ENCODE measurements at regions not wholly inside any gene's neighbourhood (a gene's known extent, or its start where the extent isn't known, plus 50 kb on each side); places are given as distances from the start of the nearest gene placed in this dataset.
"Not testable (repeated sequence)": the region's sequence is repeated elsewhere in the genome, so short reads cannot be mapped to it uniquely, and the experiment has no call there.

DNA sequence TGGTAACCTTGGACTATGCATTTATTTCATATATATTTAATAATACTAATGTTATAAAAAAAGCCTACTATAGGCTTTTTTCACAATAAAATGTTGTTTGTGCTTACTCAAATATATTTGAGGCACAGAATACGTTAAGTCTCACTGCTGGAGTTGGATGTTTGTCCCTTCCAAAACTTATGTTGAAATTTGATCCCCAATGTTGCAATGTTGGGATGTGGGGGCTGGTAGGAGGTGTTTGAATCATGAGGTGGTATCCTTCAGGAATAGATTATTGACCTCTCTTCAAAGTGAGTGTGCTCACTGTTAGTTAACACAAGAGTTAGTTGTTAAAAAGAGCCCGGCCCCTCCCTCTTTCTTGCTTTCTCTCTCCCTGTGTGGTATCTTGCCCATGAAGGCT lies 1295.9 kb downstream of the JRKL start:
- no peak overlapping the region for H3K27ac ChIP-seq (ENCODE audit: low read depth, low read length)

GRCh38 chr11:97687111-97687510 lies 1297.3 kb downstream of the JRKL start:
- Histone ChIP-seq H3K36me3 (ENCODE audit: control insufficient read depth in 3 of 3, insufficient read depth in 3 of 3, low read length in 3 of 3) (no peaks in the 10 kb centered on the region), H3K27me3 (ENCODE audit: control insufficient read depth in 3 of 3, insufficient read depth in 3 of 3, low read length in 3 of 3) (no peaks in the 10 kb centered on the region), H3K9ac (ENCODE audit: low read depth in 1 of 3, low read length in 3 of 3) (no peak overlapping the region), H3K27ac (ENCODE audit: low read depth, low read length) (no peak overlapping the region), H3K4me1 (ENCODE audit: control insufficient read depth in 3 of 3, insufficient read depth in 3 of 3, low read length in 3 of 3) (peaks cover 0 to 3% (median 0%) of the 10 kb centered on the region in 3 donors), H3K4me3 (ENCODE audit: low read length in 3 of 3) (no peak overlapping the region), H3K9me3 (ENCODE audit: control insufficient read depth in 3 of 3, low read length in 3 of 3) (no peaks in the 10 kb centered on the region)

More for the DNA sequence above, 1295.9 kb downstream of the JRKL start:
- Histone ChIP-seq H3K27me3 (ENCODE audit: control insufficient read depth in 3 of 3, insufficient read depth in 3 of 3, low read length in 3 of 3) (no peaks in the 10 kb centered on the region), H3K4me1 (ENCODE audit: control insufficient read depth in 3 of 3, insufficient read depth in 3 of 3, low read length in 3 of 3) (peaks cover 0 to 3% (median 0%) of the 10 kb centered on the region in 3 donors), H3K36me3 (ENCODE audit: control insufficient read depth in 3 of 3, insufficient read depth in 3 of 3, low read length in 3 of 3) (no peaks in the 10 kb centered on the region), H3K9me3 (ENCODE audit: control insufficient read depth in 3 of 3, low read length in 3 of 3) (no peaks in the 10 kb centered on the region), H3K9ac (ENCODE audit: low read depth in 1 of 3, low read length in 3 of 3) (no peak overlapping the region), H3K4me3 (ENCODE audit: low read length in 3 of 3) (no peak overlapping the region)

DNA sequence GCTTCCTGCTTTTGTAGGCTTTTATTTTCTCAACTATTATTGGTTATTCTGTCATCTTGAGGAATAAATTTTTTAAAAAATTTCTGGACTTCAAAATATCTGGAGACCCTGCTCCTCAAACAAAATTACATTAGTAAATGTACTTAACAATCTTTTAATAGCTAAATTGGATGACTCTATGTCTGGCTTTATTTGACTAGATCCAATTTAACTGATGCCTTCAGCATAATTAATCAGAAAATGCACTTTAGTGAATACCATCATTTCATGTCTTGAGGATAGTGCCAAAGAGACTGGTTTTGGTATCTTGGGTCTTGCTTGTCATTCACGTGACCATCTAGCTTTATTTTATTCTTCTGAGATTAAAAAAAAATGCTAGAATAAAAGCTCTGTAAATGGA lies 1301.2 kb downstream of the JRKL start:
- H3K9me3 ChIP-seq (ENCODE audit: control insufficient read depth in 3 of 3, low read length in 3 of 3), result no peaks in the 10 kb centered on the region
- no peaks in the 10 kb centered on the region for H3K27me3 ChIP-seq (ENCODE audit: control insufficient read depth in 3 of 3, insufficient read depth in 3 of 3, low read length in 3 of 3)

GRCh38 chr11:97702951-97703350 lies 1313.1 kb downstream of the JRKL start:
- H3K9ac ChIP-seq (ENCODE audit: low read depth in 1 of 3, low read length in 3 of 3), result no peak overlapping the region
- H3K36me3 ChIP-seq (ENCODE audit: control insufficient read depth in 3 of 3, insufficient read depth in 3 of 3, low read length in 3 of 3), result no peaks in the 10 kb centered on the region
- no peaks in the 10 kb centered on the region for H3K4me1 ChIP-seq (ENCODE audit: control insufficient read depth in 3 of 3, insufficient read depth in 3 of 3, low read length in 3 of 3)
- no peak overlapping the region for H3K4me3 ChIP-seq (ENCODE audit: low read length in 3 of 3)
- H3K27me3 ChIP-seq (ENCODE audit: control insufficient read depth in 3 of 3, insufficient read depth in 3 of 3, low read length in 3 of 3), result no peaks in the 10 kb centered on the region
- no peaks in the 10 kb centered on the region for H3K9me3 ChIP-seq (ENCODE audit: control insufficient read depth in 3 of 3, low read length in 3 of 3)
- H3K27ac ChIP-seq (ENCODE audit: low read depth, low read length), result no peak overlapping the region

More for the DNA sequence above, 1301.2 kb downstream of the JRKL start:
- Histone ChIP-seq H3K4me1 (ENCODE audit: control insufficient read depth in 3 of 3, insufficient read depth in 3 of 3, low read length in 3 of 3) (no peaks in the 10 kb centered on the region), H3K4me3 (ENCODE audit: low read length in 3 of 3) (no peak overlapping the region), H3K9ac (ENCODE audit: low read depth in 1 of 3, low read length in 3 of 3) (no peak overlapping the region), H3K27ac (ENCODE audit: low read depth, low read length) (no peak overlapping the region), H3K36me3 (ENCODE audit: control insufficient read depth in 3 of 3, insufficient read depth in 3 of 3, low read length in 3 of 3) (no peaks in the 10 kb centered on the region)

GRCh38 chr11:97703851-97704250 lies 1314.0 kb downstream of the JRKL start:
- H3K4me3 ChIP-seq (ENCODE audit: low read length in 3 of 3), result no peak overlapping the region
- no peak overlapping the region for H3K27ac ChIP-seq (ENCODE audit: low read depth, low read length)
- H3K36me3 ChIP-seq (ENCODE audit: control insufficient read depth in 3 of 3, insufficient read depth in 3 of 3, low read length in 3 of 3), result no peaks in the 10 kb centered on the region
- H3K9ac ChIP-seq (ENCODE audit: low read depth in 1 of 3, low read length in 3 of 3), result no peak overlapping the region
- H3K4me1 ChIP-seq (ENCODE audit: control insufficient read depth in 3 of 3, insufficient read depth in 3 of 3, low read length in 3 of 3), result no peaks in the 10 kb centered on the region
- H3K27me3 ChIP-seq (ENCODE audit: control insufficient read depth in 3 of 3, insufficient read depth in 3 of 3, low read length in 3 of 3), result no peaks in the 10 kb centered on the region
- no peaks in the 10 kb centered on the region for H3K9me3 ChIP-seq (ENCODE audit: control insufficient read depth in 3 of 3, low read length in 3 of 3)

- not testable (repeated sequence) for H3K36me3 ChIP-seq (ENCODE audit: control insufficient read depth in 3 of 3, insufficient read depth in 3 of 3, low read length in 3 of 3); H3K4me1 ChIP-seq (ENCODE audit: control insufficient read depth in 3 of 3, insufficient read depth in 3 of 3, low read length in 3 of 3); H3K9ac ChIP-seq (ENCODE audit: low read depth in 1 of 3, low read length in 3 of 3)
These were observed 1315.3 kb upstream of the CNTN5 start for GRCh38 chr11:97705441-97705840.

GRCh38 chr11:97717922-97718321 lies 1302.8 kb upstream of the CNTN5 start:
- no peaks in the 10 kb centered on the region for H3K36me3 ChIP-seq (ENCODE audit: control insufficient read depth in 3 of 3, insufficient read depth in 3 of 3, low read length in 3 of 3)
- no peak overlapping the region for H3K9ac ChIP-seq (ENCODE audit: low read depth in 1 of 3, low read length in 3 of 3)
- no peak overlapping the region for H3K4me3 ChIP-seq (ENCODE audit: low read length in 3 of 3)
- no peak overlapping the region for H3K27ac ChIP-seq (ENCODE audit: low read depth, low read length)
- no peaks in the 10 kb centered on the region for H3K4me1 ChIP-seq (ENCODE audit: control insufficient read depth in 3 of 3, insufficient read depth in 3 of 3, low read length in 3 of 3)
- no peaks in the 10 kb centered on the region for H3K27me3 ChIP-seq (ENCODE audit: control insufficient read depth in 3 of 3, insufficient read depth in 3 of 3, low read length in 3 of 3)
- no peaks in the 10 kb centered on the region for H3K9me3 ChIP-seq (ENCODE audit: control insufficient read depth in 3 of 3, low read length in 3 of 3)

More at GRCh38 chr11:97705441-97705840, 1315.3 kb upstream of the CNTN5 start:
- H3K27me3 ChIP-seq (ENCODE audit: control insufficient read depth in 3 of 3, insufficient read depth in 3 of 3, low read length in 3 of 3); H3K27ac ChIP-seq (ENCODE audit: low read depth, low read length); H3K9me3 ChIP-seq (ENCODE audit: control insufficient read depth in 3 of 3, low read length in 3 of 3); H3K4me3 ChIP-seq (ENCODE audit: low read length in 3 of 3): not testable (repeated sequence)

- H3K4me1 ChIP-seq (ENCODE audit: control insufficient read depth in 3 of 3, insufficient read depth in 3 of 3, low read length in 3 of 3), result no peaks in the 10 kb centered on the region
- H3K4me3 ChIP-seq (ENCODE audit: low read length in 3 of 3), result no peak overlapping the region
- no peak overlapping the region for H3K9ac ChIP-seq (ENCODE audit: low read depth in 1 of 3, low read length in 3 of 3)
- no peaks in the 10 kb centered on the region for H3K27me3 ChIP-seq (ENCODE audit: control insufficient read depth in 3 of 3, insufficient read depth in 3 of 3, low read length in 3 of 3)
- no peaks in the 10 kb centered on the region for H3K9me3 ChIP-seq (ENCODE audit: control insufficient read depth in 3 of 3, low read length in 3 of 3)
- no peak overlapping the region for H3K27ac ChIP-seq (ENCODE audit: low read depth, low read length)
- no peaks in the 10 kb centered on the region for H3K36me3 ChIP-seq (ENCODE audit: control insufficient read depth in 3 of 3, insufficient read depth in 3 of 3, low read length in 3 of 3)
These were observed 1298.7 kb upstream of the CNTN5 start for GRCh38 chr11:97722065-97722464.

DNA sequence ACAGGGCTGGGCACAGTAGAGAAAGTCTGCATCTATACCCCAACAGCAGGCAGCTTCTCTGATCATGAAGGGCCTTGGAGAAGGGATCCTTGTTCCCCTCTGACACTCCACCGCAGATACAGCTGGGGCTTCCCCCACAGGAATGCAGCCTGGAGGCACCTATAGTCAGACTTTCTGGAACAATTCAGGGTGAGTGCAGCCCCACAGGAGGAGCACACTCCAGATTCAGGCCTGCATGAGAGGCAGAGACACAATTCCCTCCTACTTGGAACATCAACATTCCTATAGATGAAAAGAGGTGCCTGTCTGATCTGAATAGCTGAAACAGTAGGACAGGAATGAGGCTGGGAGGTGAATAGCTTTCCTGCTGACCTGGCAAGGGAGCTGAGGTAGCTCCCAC lies 1298.0 kb upstream of the CNTN5 start:
- Histone ChIP-seq H3K27me3 (ENCODE audit: control insufficient read depth in 3 of 3, insufficient read depth in 3 of 3, low read length in 3 of 3) (no peaks in the 10 kb centered on the region), H3K9ac (ENCODE audit: low read depth in 1 of 3, low read length in 3 of 3) (no peak overlapping the region), H3K4me1 (ENCODE audit: control insufficient read depth in 3 of 3, insufficient read depth in 3 of 3, low read length in 3 of 3) (no peaks in the 10 kb centered on the region), H3K9me3 (ENCODE audit: control insufficient read depth in 3 of 3, low read length in 3 of 3) (no peaks in the 10 kb centered on the region), H3K27ac (ENCODE audit: low read depth, low read length) (no peak overlapping the region), H3K36me3 (ENCODE audit: control insufficient read depth in 3 of 3, insufficient read depth in 3 of 3, low read length in 3 of 3) (no peaks in the 10 kb centered on the region), H3K4me3 (ENCODE audit: low read length in 3 of 3) (no peak overlapping the region)

DNA sequence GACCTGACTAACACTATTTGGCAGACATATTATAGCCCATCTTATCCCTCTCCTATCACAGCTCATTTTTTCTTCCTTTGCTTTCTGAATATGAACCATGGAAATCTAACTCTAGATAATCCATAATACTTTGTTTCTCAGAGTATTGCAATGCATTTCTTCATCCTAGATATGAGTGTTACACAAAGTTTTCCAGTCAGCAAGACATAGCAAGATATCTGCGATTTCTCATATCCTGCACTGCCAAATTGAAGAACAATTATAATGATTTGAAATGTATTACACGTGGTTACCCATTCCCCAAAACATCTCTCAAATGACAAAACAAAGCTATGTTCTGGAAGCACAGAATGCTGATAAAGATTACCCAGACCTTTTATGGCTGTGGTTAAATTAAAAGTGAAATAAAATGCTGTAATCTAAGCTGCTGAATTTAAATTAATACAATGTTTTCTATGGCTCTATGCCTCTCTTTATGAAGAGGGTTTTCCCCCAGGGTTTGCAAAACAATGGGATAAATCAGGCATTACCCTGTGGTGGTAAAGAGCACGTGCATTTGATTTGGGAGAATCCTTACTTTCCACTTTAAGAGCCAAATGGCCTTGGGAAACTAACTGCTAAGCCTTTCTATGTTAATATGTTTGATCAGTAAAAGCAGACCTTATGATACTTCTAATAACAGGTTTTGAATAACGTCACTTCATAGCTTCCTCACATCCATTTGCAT lies 1291.0 kb upstream of the CNTN5 start:
- no peaks in the 10 kb centered on the region for H3K4me1 ChIP-seq (ENCODE audit: control insufficient read depth in 3 of 3, insufficient read depth in 3 of 3, low read length in 3 of 3)
- H3K27me3 ChIP-seq (ENCODE audit: control insufficient read depth in 3 of 3, insufficient read depth in 3 of 3, low read length in 3 of 3), result no peaks in the 10 kb centered on the region
- H3K4me3 ChIP-seq (ENCODE audit: low read length in 3 of 3), result no peak overlapping the region
- no peaks in the 10 kb centered on the region for H3K9me3 ChIP-seq (ENCODE audit: control insufficient read depth in 3 of 3, low read length in 3 of 3)
- H3K27ac ChIP-seq (ENCODE audit: low read depth, low read length), result no peak overlapping the region
- no peaks in the 10 kb centered on the region for H3K36me3 ChIP-seq (ENCODE audit: control insufficient read depth in 3 of 3, insufficient read depth in 3 of 3, low read length in 3 of 3)
- H3K9ac ChIP-seq (ENCODE audit: low read depth in 1 of 3, low read length in 3 of 3), result no peak overlapping the region

Measured in skeletal muscle tissue (tissue), 3 donors.